Neuronal stem cell (in vitro differentiated cells): ENCODE measurements at regions not wholly inside any gene's neighbourhood (a gene's known extent, or its start where the extent isn't known, plus 50 kb on each side); places are given as distances from the start of the nearest gene placed in this dataset.

Source experiments
- DNase-seq: peaks from one replicate; pipeline ENCODE4 v3.0.0-alpha.2; 2013; ENCODE audit warnings: low spot score
- H2AFZ ChIP-seq: one replicate; pipeline ENCODE4 v1.6.1; 2013; ENCODE audit warnings: mild to moderate bottlenecking, low read length, inconsistent platforms
- H2AK5ac ChIP-seq: 2 replicates; pipeline ENCODE4 v1.6.1; 2013; ENCODE audit warnings: low read depth, mild to moderate bottlenecking, inconsistent platforms, low read length, moderate library complexity, mixed read lengths
- H2BK120ac ChIP-seq: 2 replicates; pipeline ENCODE4 v1.6.1; 2013; ENCODE audit warnings: low read depth, mild to moderate bottlenecking, inconsistent platforms, low read length, moderate library complexity, mixed read lengths
- H2BK12ac ChIP-seq: one replicate; pipeline ENCODE4 v1.6.1; 2013; ENCODE audit warnings: low read length, inconsistent platforms
- H2BK15ac ChIP-seq: 2 replicates; pipeline ENCODE4 v1.6.1; 2013; ENCODE audit warnings: mild to moderate bottlenecking, low read length, inconsistent platforms, mixed read lengths
- H2BK5ac ChIP-seq: one replicate; pipeline ENCODE4 v1.6.1; 2013; ENCODE audit warnings: inconsistent platforms, mild to moderate bottlenecking, low read length, moderate library complexity
- H3K14ac ChIP-seq: one replicate; pipeline ENCODE4 v1.6.1; 2013; ENCODE audit warnings: low read length, inconsistent platforms
- H3K18ac ChIP-seq: 2 replicates; pipeline ENCODE4 v1.6.1; 2013; ENCODE audit warnings: low read length, inconsistent platforms
- H3K23ac ChIP-seq: 2 replicates; pipeline ENCODE4 v1.6.1; 2013; ENCODE audit warnings: low read depth, mild to moderate bottlenecking, mixed read lengths, low read length, inconsistent platforms; ENCODE audit not compliant: poor library complexity
- H3K27ac ChIP-seq: replicated peaks from 3 replicates; pipeline ENCODE4 v1.5.1; 2013; ENCODE audit warnings: low read length, inconsistent platforms
- H3K27me3 ChIP-seq, 3 experiments: 2 replicates each; pipeline ENCODE4 v1.6.1; 2013; ENCODE audit warnings: low read length in 3 of 3, mild to moderate bottlenecking in 2 of 3, inconsistent platforms in 1 of 3, low read depth in 1 of 3, mixed read lengths in 1 of 3, moderate library complexity in 1 of 3; ENCODE audit not compliant: control insufficient read depth in 3 of 3, insufficient read depth in 3 of 3
- H3K36me3 ChIP-seq, 2 donors: replicated peaks in 1 of 2; 2 replicates each; pipeline ENCODE4 v1.6.1; 2013; ENCODE audit warnings: low read length in 2 of 2; ENCODE audit not compliant: control insufficient read depth in 2 of 2, insufficient read depth in 2 of 2
- H3K4ac ChIP-seq: 2 replicates; pipeline ENCODE4 v1.6.1; 2013; ENCODE audit warnings: inconsistent platforms, mild to moderate bottlenecking, low read length, moderate library complexity
- H3K4me1 ChIP-seq, 2 donors: 1 replicate in 1 of 2; 2 replicates in 1 of 2; pipeline ENCODE4 v1.6.1; 2013; ENCODE audit warnings: low read length in 2 of 2, low read depth in 1 of 2; ENCODE audit not compliant: control insufficient read depth in 2 of 2, insufficient read depth in 1 of 2
- H3K4me2 ChIP-seq: one replicate; pipeline ENCODE4 v1.6.1; 2013; ENCODE audit warnings: mild to moderate bottlenecking, low read length, inconsistent platforms; ENCODE audit not compliant: insufficient read depth, poor library complexity, severe bottlenecking
- H3K4me3 ChIP-seq, 2 donors: 2 replicates each; pipeline ENCODE4 v1.5.1; 2013; ENCODE audit warnings: low read length in 2 of 2, mild to moderate bottlenecking in 2 of 2, inconsistent platforms in 1 of 2, moderate library complexity in 1 of 2
- H3K79me1 ChIP-seq: one replicate; pipeline ENCODE4 v1.6.1; 2013; ENCODE audit warnings: low read depth, mild to moderate bottlenecking, inconsistent platforms, low read length, moderate library complexity
- H3K9ac ChIP-seq: one replicate; pipeline ENCODE4 v1.6.1; 2013; ENCODE audit warnings: mild to moderate bottlenecking, low read depth, low read length, inconsistent platforms; ENCODE audit not compliant: poor library complexity
- H3K9me3 ChIP-seq, 2 donors: replicated peaks in 1 of 2; 2 replicates each; pipeline versions ENCODE3 to v1.6.1; 2013; ENCODE audit warnings: low read length in 2 of 2, mild to moderate bottlenecking in 2 of 2, inconsistent platforms in 1 of 2, low read depth in 1 of 2, mixed read lengths in 1 of 2, moderate library complexity in 1 of 2; ENCODE audit not compliant: control insufficient read depth in 2 of 2, insufficient read depth in 1 of 2
- H4K8ac ChIP-seq: one replicate; pipeline ENCODE4 v1.6.1; 2013; ENCODE audit warnings: low read depth, mild to moderate bottlenecking, inconsistent platforms, low read length, moderate library complexity
- H4K91ac ChIP-seq: one replicate; pipeline ENCODE4 v1.6.1; 2013; ENCODE audit warnings: low read length, low read depth, mild to moderate bottlenecking, inconsistent platforms; ENCODE audit not compliant: poor library complexity
- WGBS, 2 donors: extraction: QIAGEN DNeasy Blood & Tissue Kit; methylation state at CpG; one replicate each; pipeline ENCODE4 v1.1.7; 2013; ENCODE audit warnings: missing lambda C conversion rate in 2 of 2, mixed read lengths in 1 of 2; ENCODE audit not compliant: insufficient read length in 2 of 2, insufficient replicate concordance in 1 of 2; ENCODE audit errors: extremely low coverage in 2 of 2; 5-methylcytosine and 5-hydroxymethylcytosine counted together

GRCh38 chr11:27763736-27764135 is 63.5 kb upstream of the BDNF start:
- Histone ChIP-seq H3K4me3 (no peak overlapping the region), H3K27ac (no peak overlapping the region), H3K4ac (no peak overlapping the region), H3K14ac (no peak overlapping the region), H3K27me3 (no peaks in the 10 kb centered on the region), H2AFZ (no peak overlapping the region), H2BK5ac (no peak overlapping the region), H3K9me3 (peaks cover 0 to 2% of the 10 kb centered on the region in 2 donors), H3K36me3 (no peaks in the 10 kb centered on the region), H4K8ac (no peak overlapping the region), H2BK120ac (no peak overlapping the region), H3K4me1 (no peaks in the 10 kb centered on the region), H3K23ac (no peak overlapping the region), H2AK5ac (no peak overlapping the region), H3K18ac (no peak overlapping the region), H4K91ac (no peak overlapping the region), H2BK12ac (no peak overlapping the region), H2BK15ac (no peak overlapping the region), H3K79me1 (no peaks in the 10 kb centered on the region), H3K4me2 (no peak overlapping the region), H3K9ac (no peak overlapping the region)
- no peak for DNase-seq

- Histone ChIP-seq H3K14ac (no peak overlapping the region), H3K4me1 (no peaks in the 10 kb centered on the region), H2BK15ac (no peak overlapping the region), H3K36me3 (no peaks in the 10 kb centered on the region), H3K4me3 (no peak overlapping the region), H3K79me1 (no peaks in the 10 kb centered on the region), H3K9ac (no peak overlapping the region), H3K4me2 (no peak overlapping the region), H3K23ac (no peak overlapping the region), H2BK120ac (no peak overlapping the region), H4K91ac (no peak overlapping the region), H3K9me3 (no peaks in the 10 kb centered on the region), H3K27ac (no peak overlapping the region), H4K8ac (no peak overlapping the region), H2BK12ac (no peak overlapping the region), H3K18ac (no peak overlapping the region), H2AFZ (no peak overlapping the region), H2AK5ac (no peak overlapping the region), H3K4ac (no peak overlapping the region), H3K27me3 (no peaks in the 10 kb centered on the region), H2BK5ac (no peak overlapping the region)
- no peak for DNase-seq
- no CpG with 5 or more reads among the region's 6 CpGs for WGBS, 2 donors
Measured at GRCh38 chr11:27761356-27761755, 61.1 kb upstream of the BDNF start.

GRCh38 chr11:27757953-27758352 is 57.7 kb upstream of the BDNF start:
- Histone ChIP-seq H3K27ac (no peak overlapping the region), H2AK5ac (no peak overlapping the region), H2BK120ac (no peak overlapping the region), H2BK5ac (no peak overlapping the region), H3K4ac (no peak overlapping the region), H3K9ac (no peak overlapping the region), H3K4me1 (peaks cover 0 to 5% of the 10 kb centered on the region in 2 donors), H2AFZ (no peak overlapping the region), H2BK12ac (no peak overlapping the region), H3K14ac (no peak overlapping the region), H4K8ac (no peak overlapping the region), H2BK15ac (no peak overlapping the region), H4K91ac (no peak overlapping the region), H3K36me3 (no peaks in the 10 kb centered on the region), H3K4me2 (no peak overlapping the region), H3K23ac (no peak overlapping the region), H3K18ac (no peak overlapping the region), H3K27me3 (no peaks in the 10 kb centered on the region), H3K4me3 (no peak overlapping the region), H3K79me1 (no peaks in the 10 kb centered on the region), H3K9me3 (no peaks in the 10 kb centered on the region)
- DNase-seq = no peak
- no CpG with 5 or more reads among the region's 2 CpGs for WGBS, 2 donors

- Histone ChIP-seq H3K4me2 (no peak overlapping the region), H3K4me1 (peaks cover 0 to 5% of the 10 kb centered on the region in 2 donors), H2BK12ac (no peak overlapping the region), H3K4ac (no peak overlapping the region), H3K23ac (no peak overlapping the region), H2AFZ (no peak overlapping the region), H3K36me3 (no peaks in the 10 kb centered on the region), H2BK120ac (no peak overlapping the region), H3K4me3 (no peak overlapping the region), H4K91ac (no peak overlapping the region), H3K18ac (peak overlapping the region; percentile 6), H3K9ac (no peak overlapping the region), H2BK15ac (no peak overlapping the region), H3K9me3 (no peaks in the 10 kb centered on the region), H3K27ac (no peak overlapping the region), H2AK5ac (no peak overlapping the region), H2BK5ac (no peak overlapping the region), H3K14ac (no peak overlapping the region), H3K27me3 (no peaks in the 10 kb centered on the region), H4K8ac (no peak overlapping the region), H3K79me1 (no peaks in the 10 kb centered on the region)
- WGBS, 2 donors = no CpG with 5 or more reads among the region's 13 CpGs
- no peak for DNase-seq
Measured at GRCh38 chr11:27754035-27755017, 54.1 kb upstream of the BDNF start.
